ENCODE measurements at regions not wholly inside any gene's neighbourhood (a gene's known extent, or its start where the extent isn't known, plus 50 kb on each side); places are given as distances from the start of the nearest gene placed in this dataset.

GRCh38 chr20:60327971-60328660 is 369.9 kb downstream of the CDH26 start:
- 84 to 93% methylated on average over 4 of the region's 4 CpGs for WGBS, 2 donors
- H3K9me3 ChIP-seq: no peaks in the 10 kb centered on the region
- no peak overlapping the region for H3K4me3 ChIP-seq
- no peaks in the 10 kb centered on the region for H3K36me3 ChIP-seq
- no peaks in the 10 kb centered on the region for H3K4me1 ChIP-seq
- intact Hi-C loops (cut with DNase I): no loop called here
- ATAC-seq: no peak
- H3K27ac ChIP-seq: no peak overlapping the region
- no peak for DNase-seq
- no peak for TF ChIP-seq CTCF (IDR thresholded peaks at IDR 0.05)
- H3K27me3 ChIP-seq: peaks cover 0 to 12% (median 0%) of the 10 kb centered on the region in 7 donors

GRCh38 chr20:60330461-60330860 is 372.2 kb downstream of the CDH26 start:
- Histone ChIP-seq H3K27me3 (peaks cover 0 to 16% (median 0%) of the 10 kb centered on the region in 7 donors), H3K4me1 (no peaks in the 10 kb centered on the region), H3K36me3 (no peaks in the 10 kb centered on the region), H3K9me3 (no peaks in the 10 kb centered on the region), H3K27ac (no peak overlapping the region), H3K4me3 (no peak overlapping the region)
- DNase-seq: no peak
- 58 to 60% methylated on average over 3 of the region's 3 CpGs for WGBS, 2 donors
- intact Hi-C loops (cut with DNase I): no loop called here
- no peak for TF ChIP-seq CTCF (IDR thresholded peaks at IDR 0.05)
- no peak for ATAC-seq

- Histone ChIP-seq H3K4me1 (no peaks in the 10 kb centered on the region), H3K27ac (no peak overlapping the region), H3K36me3 (no peaks in the 10 kb centered on the region), H3K9me3 (no peaks in the 10 kb centered on the region), H3K4me3 (no peak overlapping the region), H3K27me3 (peaks cover 0 to 14% (median 0%) of the 10 kb centered on the region in 7 donors)
- DNase-seq: no peak
- no peak for TF ChIP-seq CTCF (IDR thresholded peaks at IDR 0.05)
- ATAC-seq: peak in 1 of 8 donors; percentile 87
- intact Hi-C loops (cut with DNase I): no loop called here
- 77 to 78% methylated on average over 11 of the region's 11 CpGs for WGBS, 2 donors
Observed at GRCh38 chr20:60331688-60332300, 373.6 kb downstream of the CDH26 start.

- no peak overlapping the region for H3K4me3 ChIP-seq
- no peaks in the 10 kb centered on the region for H3K4me1 ChIP-seq
- peaks cover 0 to 12% (median 0%) of the 10 kb centered on the region in 7 donors for H3K27me3 ChIP-seq
- WGBS, 2 donors: 75 to 82% methylated on average over 3 of the region's 3 CpGs
- intact Hi-C loops (cut with DNase I): no loop called here
- TF ChIP-seq CTCF (IDR thresholded peaks at IDR 0.05): no peak
- H3K36me3 ChIP-seq: no peaks in the 10 kb centered on the region
- ATAC-seq (no peak), DNase-seq (no peak)
- no peaks in the 10 kb centered on the region for H3K9me3 ChIP-seq
- no peak overlapping the region for H3K27ac ChIP-seq
Observed at GRCh38 chr20:60332523-60332922, 374.3 kb downstream of the CDH26 start.

All from heart right ventricle (tissue), 16 donors.